ENCODE measurements at regions not wholly inside any gene's neighbourhood (a gene's known extent, or its start where the extent isn't known, plus 50 kb on each side); places are given as distances from the start of the nearest gene placed in this dataset.

GRCh38 chr1:87791931-87792740 is 463.5 kb downstream of the LMO4 start:
- no peak for FAIRE-seq

- no peak for FAIRE-seq
Observed at GRCh38 chr1:87794788-87795614, 466.3 kb downstream of the LMO4 start.

GRCh38 chr1:87795615-87796337 is 467.1 kb downstream of the LMO4 start:
- FAIRE-seq: no peak

- FAIRE-seq: no peak
Observed at GRCh38 chr1:87796471-87796901, 467.8 kb downstream of the LMO4 start.

GRCh38 chr1:87799451-87799850 is 470.8 kb downstream of the LMO4 start:
- peak; percentile 53 for FAIRE-seq

- FAIRE-seq: no peak
Observed at GRCh38 chr1:87800006-87800405, 471.3 kb downstream of the LMO4 start.

GRCh38 chr1:87803375-87803774 is 474.7 kb downstream of the LMO4 start:
- FAIRE-seq: peak; percentile 41

GRCh38 chr1:87804128-87804527 is 475.4 kb downstream of the LMO4 start:
- no peak for FAIRE-seq

GRCh38 chr1:87805666-87806378 is 477.1 kb downstream of the LMO4 start:
- peak; percentile 85 for FAIRE-seq

GRCh38 chr1:87806379-87807094 is 477.9 kb downstream of the LMO4 start:
- FAIRE-seq: no peak

GRCh38 chr1:87810166-87810565 is 481.5 kb downstream of the LMO4 start:
- no peak for FAIRE-seq

GRCh38 chr1:87812871-87813577 is 484.3 kb downstream of the LMO4 start:
- no peak for FAIRE-seq

GRCh38 chr1:87814573-87814972 is 485.9 kb downstream of the LMO4 start:
- no peak for FAIRE-seq

- FAIRE-seq: no peak
Observed at GRCh38 chr1:87816646-87817045, 488.0 kb downstream of the LMO4 start.

- FAIRE-seq: no peak
Observed at GRCh38 chr1:87820668-87821334, 492.1 kb downstream of the LMO4 start.

GRCh38 chr1:87821335-87821697 is 492.6 kb downstream of the LMO4 start:
- FAIRE-seq: no peak

GRCh38 chr1:87826681-87827251 is 498.1 kb downstream of the LMO4 start:
- FAIRE-seq: peak; percentile 63

GRCh38 chr1:87829360-87829759 is 500.7 kb downstream of the LMO4 start:
- no peak for FAIRE-seq

GRCh38 chr1:87830432-87830978 is 501.8 kb downstream of the LMO4 start:
- peak; percentile 56 for FAIRE-seq

GRCh38 chr1:87833166-87833565 is 504.5 kb downstream of the LMO4 start:
- FAIRE-seq: no peak

All from TTC549 (cell line).